Adrenal gland (tissue), 5 donors: ENCODE measurements at regions not wholly inside any gene's neighbourhood (a gene's known extent, or its start where the extent isn't known, plus 50 kb on each side); places are given as distances from the start of the nearest gene placed in this dataset.
"Not testable (repeated sequence)": the region's sequence is repeated elsewhere in the genome, so short reads cannot be mapped to it uniquely, and the experiment has no call there.

Source experiments
- CTCF ChIP-seq, 6 experiments: fragments of 450-650 bp in 4 of 6; fragments of 200-600 bp in 2 of 6; sonication (generic) in 1 of 6; IDR thresholded peaks; 1 replicate in 5 of 6; 2 replicates in 1 of 6; pipeline versions ENCODE4 v1.5.1 to v1.8.0; 2016 to 2021; ENCODE audit warnings: antibody characterized with exemption in 6 of 6, mild to moderate bottlenecking in 2 of 6, moderate library complexity in 1 of 6
- POLR2A ChIP-seq, 2 donors: fragments of 450-650 bp; IDR thresholded peaks; one replicate each; pipeline ENCODE4 v1.6.1; 2017; ENCODE audit warnings: antibody characterized with exemption in 2 of 2, mild to moderate bottlenecking in 2 of 2, moderate library complexity in 1 of 2
- donor health status: DM: no; HTN: no; CAD: no.

- not testable (repeated sequence) for TF ChIP-seq CTCF, POLR2A (IDR thresholded peaks at IDR 0.05)
Observed at GRCh38 chr12:69187572-69187971, 51.8 kb upstream of the CPSF6 start.
